ENCODE measurements at regions not wholly inside any gene's neighbourhood (a gene's known extent, or its start where the extent isn't known, plus 50 kb on each side); places are given as distances from the start of the nearest gene placed in this dataset.

- TF ChIP-seq ZFP30 (CRISPR knock-in tag; IDR thresholded peaks at IDR 0.05) (no peak), CSRNP3 (CRISPR knock-in tag; IDR thresholded peaks at IDR 0.05) (no peak), OSR1 (CRISPR knock-in tag; IDR thresholded peaks at IDR 0.05) (no peak)
Observed at GRCh38 chr10:44435196-44435595, 50.3 kb upstream of the CXCL12 start.

Data from SK-N-SH treated with all-trans-retinoic acid at 6 μM for 48 hours (cell line).